GM10248 (cell line): ENCODE measurements at regions not wholly inside any gene's neighbourhood (a gene's known extent, or its start where the extent isn't known, plus 50 kb on each side); places are given as distances from the start of the nearest gene placed in this dataset.
"Not testable (repeated sequence)": the region's sequence is repeated elsewhere in the genome, so short reads cannot be mapped to it uniquely, and the experiment has no call there.

Experiments
- CTCF ChIA-PET: fragments of 300-600 bp; sonication (Branson Sonifier 250); formaldehyde crosslinking; extraction: SDS; loops from one replicate; lab custom pipeline; 2021; ENCODE audit warnings: antibody characterized with exemption; lab: Yijun Ruan, JAX
- POLR2A ChIA-PET: fragments of 350-650 bp; sonication (Branson Sonifier 250); formaldehyde crosslinking; extraction: SDS; loops from one replicate; lab custom pipeline; 2020; ENCODE audit warnings: antibody characterized with exemption; lab: Yijun Ruan, JAX
- DNase-seq: peaks from one replicate; pipeline ENCODE4 v3.0.0; 2012; ENCODE audit errors: extremely low spot score
- CTCF ChIP-seq: IDR thresholded peaks from 2 replicates; pipeline ENCODE4 v1.5.1; 2012; ENCODE audit warnings: mild to moderate bottlenecking, low read depth; ENCODE audit errors: extremely low read depth, missing control alignments, control extremely low read depth

- POLR2A ChIA-PET, result no interaction called here
- DNase-seq, result no peak
- CTCF ChIA-PET, result interaction anchor here (0.6 to 2.7 kb wide), 2 partner anchors 11 to 349 kb away, joined by 3 to 6 read pairs; no protein-coding TSS in a partner anchor
- TF ChIP-seq CTCF, result no peak
These were observed 85.2 kb upstream of the UFL1 start for GRCh38 chr6:96436398-96436797.

GRCh38 chr6:96437228-96437627, 84.4 kb upstream of the UFL1 start:
- POLR2A ChIA-PET, DNase-seq: not testable (repeated sequence)
- CTCF ChIA-PET, result interaction anchor here (2.7 kb wide), 1 partner anchor 10 kb away, joined by 6 read pairs; no protein-coding TSS in a partner anchor

GRCh38 chr6:96450082-96450769, 71.4 kb upstream of the UFL1 start:
- TF ChIP-seq CTCF, result no peak
- ChIA-PET CTCF (interaction anchor here (0.8 to 1.5 kb wide), 4 partner anchors 9 to 15 kb away, joined by 3 to 9 read pairs (median 5); no protein-coding TSS in a partner anchor), POLR2A (no interaction called here)
- DNase-seq, result no peak

GRCh38 chr6:96450770-96451130, 70.9 kb upstream of the UFL1 start:
- ChIA-PET POLR2A (no interaction called here), CTCF (interaction anchor here (1.5 kb wide), 2 partner anchors 9 to 12 kb away, joined by 6 to 9 read pairs; no protein-coding TSS in a partner anchor)
- no peak for DNase-seq
- TF ChIP-seq CTCF, result no peak

- no peak for TF ChIP-seq CTCF
- DNase-seq, result no peak
- POLR2A ChIA-PET, result no interaction called here
- CTCF ChIA-PET, result interaction anchor here (0.9 to 3.2 kb wide), 2 partner anchors 8 to 10 kb away, joined by 3 to 9 read pairs; no protein-coding TSS in a partner anchor
These were observed 62.8 kb upstream of the UFL1 start for GRCh38 chr6:96458771-96459170.

- TF ChIP-seq CTCF, result no peak
- no peak for DNase-seq
- ChIA-PET POLR2A (no interaction called here), CTCF (interaction anchor here (1.0 to 3.2 kb wide), 2 partner anchors 10 to 15 kb away, joined by 3 to 9 read pairs; no protein-coding TSS in a partner anchor)
These were observed 61.4 kb upstream of the UFL1 start for GRCh38 chr6:96460052-96460700.

- CTCF ChIA-PET, result interaction anchor here (1.0 to 3.2 kb wide), 7 partner anchors 10 to 59 kb away, joined by 3 to 10 read pairs (median 4); no protein-coding TSS in a partner anchor
These were observed 56.2 kb upstream of the UFL1 start for GRCh38 chr6:96465321-96465903.

More at GRCh38 chr6:96465321-96465903, 56.2 kb upstream of the UFL1 start:
- POLR2A ChIA-PET, result no interaction called here
- no peak for TF ChIP-seq CTCF
- DNase-seq, result no peak
